ENCODE measurements at regions not wholly inside any gene's neighbourhood (a gene's known extent, or its start where the extent isn't known, plus 50 kb on each side); places are given as distances from the start of the nearest gene placed in this dataset.
"Not testable (repeated sequence)": the region's sequence is repeated elsewhere in the genome, so short reads cannot be mapped to it uniquely, and the experiment has no call there.

GRCh38 chr3:18704326-18704725 is 279.2 kb upstream of the SATB1 start:
- Histone ChIP-seq H3K27me3 (no peaks in the 10 kb centered on the region), H3K9me3 (ENCODE audit: low read depth) (no peaks in the 10 kb centered on the region), H4K20me1 (ENCODE audit: low read depth) (no peaks in the 10 kb centered on the region), H2AFZ (replicated peaks) (no peak overlapping the region), H3F3A (ENCODE audit: low read depth) (no peaks in the 10 kb centered on the region), H3K36me3 (no peaks in the 10 kb centered on the region), H3K79me2 (ENCODE audit: low read depth) (no peaks in the 10 kb centered on the region), H3K4me2 (no peak overlapping the region), H3K4me3 (no peak overlapping the region), H3K9ac (no peak overlapping the region), H3K4me1 (no peaks in the 10 kb centered on the region), H3K27ac (no peak overlapping the region)
- H3K9me3 Mint-ChIP-seq, result peaks cover 9% of the 10 kb centered on the region
- no peaks in the 10 kb centered on the region for H3K27me3 Mint-ChIP-seq (ENCODE audit: insufficient read depth, low read depth)
- H3K4me1 Mint-ChIP-seq, result no peaks in the 10 kb centered on the region
- no peak for DNase-seq (ENCODE audit: low spot score)
- H3K27ac Mint-ChIP-seq, result no peak overlapping the region
- no peak overlapping the region for H3K4me3 Mint-ChIP-seq
- H3K36me3 Mint-ChIP-seq, result no peaks in the 10 kb centered on the region
- TF ChIP-seq EZH2 (IDR thresholded peaks at IDR 0.05) (no peak), CTCF (IDR thresholded peaks at IDR 0.05) (no peak), EZH2phosphoT487 (IDR thresholded peaks at IDR 0.05) (no peak)

GRCh38 chr3:18703798-18704197 is 278.7 kb upstream of the SATB1 start:
- Histone ChIP-seq H4K20me1 (ENCODE audit: low read depth) (no peaks in the 10 kb centered on the region), H2AFZ (replicated peaks) (no peak overlapping the region), H3K4me3 (no peak overlapping the region), H3K9ac (no peak overlapping the region), H3K4me2 (no peak overlapping the region), H3K36me3 (no peaks in the 10 kb centered on the region), H3K27me3 (no peaks in the 10 kb centered on the region), H3K4me1 (no peaks in the 10 kb centered on the region), H3K79me2 (ENCODE audit: low read depth) (no peaks in the 10 kb centered on the region), H3K9me3 (ENCODE audit: low read depth) (no peaks in the 10 kb centered on the region), H3F3A (ENCODE audit: low read depth) (no peaks in the 10 kb centered on the region), H3K27ac (no peak overlapping the region)
- no peaks in the 10 kb centered on the region for H3K4me1 Mint-ChIP-seq
- no peak for TF ChIP-seq EZH2 (IDR thresholded peaks at IDR 0.05)
- TF ChIP-seq CTCF (IDR thresholded peaks at IDR 0.05), result no peak
- no peak for TF ChIP-seq EZH2phosphoT487 (IDR thresholded peaks at IDR 0.05)
- no peak for DNase-seq (ENCODE audit: low spot score)
- no peaks in the 10 kb centered on the region for H3K27me3 Mint-ChIP-seq (ENCODE audit: insufficient read depth, low read depth)
- H3K27ac Mint-ChIP-seq, result no peak overlapping the region
- peaks cover 9% of the 10 kb centered on the region for H3K9me3 Mint-ChIP-seq
- no peak overlapping the region for H3K4me3 Mint-ChIP-seq
- no peaks in the 10 kb centered on the region for H3K36me3 Mint-ChIP-seq

- not testable (repeated sequence) for H3K9me3 Mint-ChIP-seq; H3K4me3 Mint-ChIP-seq; H3K27me3 ChIP-seq; H3K9ac ChIP-seq; H3K4me3 ChIP-seq; H2AFZ ChIP-seq (replicated peaks); H3K79me2 ChIP-seq (ENCODE audit: low read depth); H3K9me3 ChIP-seq (ENCODE audit: low read depth); H4K20me1 ChIP-seq (ENCODE audit: low read depth); H3K4me1 Mint-ChIP-seq; H3F3A ChIP-seq (ENCODE audit: low read depth); H3K36me3 Mint-ChIP-seq; H3K4me1 ChIP-seq; H3K27me3 Mint-ChIP-seq (ENCODE audit: insufficient read depth, low read depth); H3K27ac ChIP-seq; H3K4me2 ChIP-seq; DNase-seq (ENCODE audit: low spot score); H3K36me3 ChIP-seq; H3K27ac Mint-ChIP-seq
These were observed 268.6 kb upstream of the SATB1 start for GRCh38 chr3:18693588-18694329.

GRCh38 chr3:18687286-18687685 is 262.1 kb upstream of the SATB1 start:
- no peaks in the 10 kb centered on the region for H3K27me3 Mint-ChIP-seq (ENCODE audit: insufficient read depth, low read depth)
- no peak overlapping the region for H3K4me3 Mint-ChIP-seq
- no peaks in the 10 kb centered on the region for H3K79me2 ChIP-seq (ENCODE audit: low read depth)
- H3K27ac Mint-ChIP-seq, result no peak overlapping the region
- H3K4me1 Mint-ChIP-seq, result no peaks in the 10 kb centered on the region
- H4K20me1 ChIP-seq (ENCODE audit: low read depth), result no peaks in the 10 kb centered on the region
- no peak for DNase-seq (ENCODE audit: low spot score)
- TF ChIP-seq EZH2phosphoT487 (IDR thresholded peaks at IDR 0.05) (no peak), CTCF (IDR thresholded peaks at IDR 0.05) (no peak), EZH2 (IDR thresholded peaks at IDR 0.05) (no peak)
- H3K36me3 ChIP-seq, result no peaks in the 10 kb centered on the region
- H3K4me1 ChIP-seq, result no peaks in the 10 kb centered on the region
- no peak overlapping the region for H3K9ac ChIP-seq
- no peak overlapping the region for H2AFZ ChIP-seq (replicated peaks)
- H3F3A ChIP-seq (ENCODE audit: low read depth), result no peaks in the 10 kb centered on the region
- no peak overlapping the region for H3K27ac ChIP-seq
- H3K4me3 ChIP-seq, result no peak overlapping the region
- no peaks in the 10 kb centered on the region for H3K9me3 ChIP-seq (ENCODE audit: low read depth)
- no peaks in the 10 kb centered on the region for H3K27me3 ChIP-seq
- H3K9me3 Mint-ChIP-seq, result no peaks in the 10 kb centered on the region
- no peaks in the 10 kb centered on the region for H3K36me3 Mint-ChIP-seq
- no peak overlapping the region for H3K4me2 ChIP-seq

Data from neural progenitor cell (in vitro differentiated cells).